Aorta (tissue), 5 donors: ENCODE measurements at regions not wholly inside any gene's neighbourhood (a gene's known extent, or its start where the extent isn't known, plus 50 kb on each side); places are given as distances from the start of the nearest gene placed in this dataset.

Source experiments
- ATAC-seq: fragments of 200-7000 bp; cut with Tn5 transposase; one replicate; pipeline ENCODE4 v1.9.1; 2022; ENCODE audit warnings: moderate library complexity; ENCODE audit not compliant: low FRiP score
- DNase-seq, 2 donors: peaks; one replicate each; pipeline ENCODE4 v3.0.0-alpha.2; 2020
- H3K27ac ChIP-seq, 2 donors: one replicate each; pipeline ENCODE4 v1.5.1; 2013; ENCODE audit warnings: low read length in 2 of 2, mild to moderate bottlenecking in 2 of 2, moderate library complexity in 2 of 2, control low read depth in 1 of 2, inconsistent platforms in 1 of 2, low read depth in 1 of 2
- H3K27me3 ChIP-seq, 2 donors: one replicate each; pipeline ENCODE4 v1.6.1; 2013; ENCODE audit warnings: control low read depth in 1 of 2, low read length in 1 of 2, mild to moderate bottlenecking in 1 of 2, moderate library complexity in 1 of 2; ENCODE audit not compliant: insufficient read depth in 2 of 2, control insufficient read depth in 1 of 2
- H3K36me3 ChIP-seq, 2 donors: one replicate each; pipeline ENCODE4 v1.6.1; 2013; ENCODE audit warnings: control low read depth in 1 of 2, low read length in 1 of 2, mild to moderate bottlenecking in 1 of 2; ENCODE audit not compliant: insufficient read depth in 2 of 2, control insufficient read depth in 1 of 2
- H3K4me1 ChIP-seq, 2 donors: one replicate each; pipeline ENCODE4 v1.6.1; 2013; ENCODE audit warnings: low read length in 2 of 2, control low read depth in 1 of 2, mild to moderate bottlenecking in 1 of 2, moderate library complexity in 1 of 2; ENCODE audit not compliant: insufficient read depth in 2 of 2, control insufficient read depth in 1 of 2
- H3K4me3 ChIP-seq, 2 donors: one replicate each; pipeline ENCODE4 v1.5.1; 2013; ENCODE audit warnings: low read length in 2 of 2, control low read depth in 1 of 2, mild to moderate bottlenecking in 1 of 2
- H3K9me3 ChIP-seq: one replicate; pipeline ENCODE4 v1.6.1; 2013; ENCODE audit warnings: mild to moderate bottlenecking, low read length; ENCODE audit not compliant: control insufficient read depth
- WGBS, 2 donors: extraction: QIAGEN DNeasy Blood & Tissue Kit; methylation state at CpG; one replicate each; pipeline ENCODE4 v1.1.7; 2013; 5-methylcytosine and 5-hydroxymethylcytosine counted together
- intact Hi-C, 2 donors: fragments of 100-400 bp; cut with DNase I; formaldehyde crosslinking; loops; one replicate each; pipeline versions ENCODE4 v1.14.2 to v1.15.0; 2022
- donor health status: healthy with polysubstance abuse.
- donor health status: Bipolar disorder and iron deficiency.
- donor health status: DM: no; HTN: no; CAD: no.
- donor health status: DM: no; HTN: no; CAD: no.
- donor health status: DM: yes; HTN: yes; CAD: no.

GRCh38 chr2:120683701-120684100, 52.0 kb upstream of the GLI2 start:
- intact Hi-C loops: no loop called here

GRCh38 chr2:120684289-120685065, 51.2 kb upstream of the GLI2 start:
- no peak for ATAC-seq
- intact Hi-C loops: no loop called here
- Histone ChIP-seq H3K27ac (no peak overlapping the region), H3K36me3 (no peaks in the 10 kb centered on the region), H3K4me1 (no peaks in the 10 kb centered on the region), H3K4me3 (no peak overlapping the region), H3K9me3 (peaks cover 2% of the 10 kb centered on the region), H3K27me3 (no peaks in the 10 kb centered on the region)
- DNase-seq: no peak
- 21 to 29% methylated on average over 9 of the region's 9 CpGs for WGBS, 2 donors

More at GRCh38 chr2:120683701-120684100, 52.0 kb upstream of the GLI2 start:
- DNase-seq: peak in 1 of 2 donors; percentile 32
- WGBS, 2 donors: 88 to 96% methylated on average over 4 of the region's 4 CpGs
- H3K36me3 ChIP-seq: no peaks in the 10 kb centered on the region
- peaks cover 2% of the 10 kb centered on the region for H3K9me3 ChIP-seq
- no peak overlapping the region for H3K4me3 ChIP-seq
- H3K27me3 ChIP-seq: no peaks in the 10 kb centered on the region
- H3K4me1 ChIP-seq: no peaks in the 10 kb centered on the region
- no peak for ATAC-seq
- no peak overlapping the region for H3K27ac ChIP-seq

- intact Hi-C loops: no loop called here
- no peaks in the 10 kb centered on the region for H3K27me3 ChIP-seq
- H3K9me3 ChIP-seq: peaks cover 2% of the 10 kb centered on the region
- 76 to 78% methylated on average over 5 of the region's 5 CpGs for WGBS, 2 donors
- no peaks in the 10 kb centered on the region for H3K36me3 ChIP-seq
- no peak overlapping the region for H3K4me3 ChIP-seq
- H3K27ac ChIP-seq: no peak overlapping the region
- no peaks in the 10 kb centered on the region for H3K4me1 ChIP-seq
- DNase-seq (peak in 1 of 2 donors; percentile 60), ATAC-seq (peak; percentile 34)
These were observed 50.3 kb upstream of the GLI2 start for GRCh38 chr2:120685066-120685973.
